ENCODE measurements at regions not wholly inside any gene's neighbourhood (a gene's known extent, or its start where the extent isn't known, plus 50 kb on each side); places are given as distances from the start of the nearest gene placed in this dataset.
"Not testable (repeated sequence)": the region's sequence is repeated elsewhere in the genome, so short reads cannot be mapped to it uniquely, and the experiment has no call there.

GRCh38 chr14:87407344-87407743 lies 585.6 kb downstream of the GALC start:
- no peak for DNase-seq

GRCh38 chr14:87405563-87405962 lies 587.4 kb downstream of the GALC start:
- no peak for DNase-seq

GRCh38 chr14:87397499-87397898 lies 595.5 kb downstream of the GALC start:
- DNase-seq = no peak

DNA sequence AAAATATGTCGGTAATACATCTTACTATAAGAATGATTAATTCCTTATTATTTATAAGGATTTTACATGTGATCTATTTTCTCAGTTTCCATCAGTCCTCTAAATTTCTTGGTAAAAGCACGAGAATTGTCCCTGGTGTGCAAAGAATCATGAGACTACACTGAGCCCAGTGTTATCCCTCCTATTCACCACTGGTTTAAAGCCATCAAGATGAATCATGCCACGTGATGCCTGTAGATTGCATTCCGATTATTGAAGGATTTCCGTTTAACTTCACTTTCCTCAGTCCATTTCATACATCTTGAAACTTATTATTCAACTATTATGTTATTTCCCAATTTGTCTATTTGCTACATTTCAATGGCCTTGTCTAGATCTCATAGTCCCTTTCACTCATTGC lies 601.9 kb downstream of the GALC start:
- DNase-seq = no peak

GRCh38 chr14:87388946-87389345 lies 604.0 kb downstream of the GALC start:
- no peak for DNase-seq

GRCh38 chr14:87387806-87388205 lies 605.2 kb downstream of the GALC start:
- DNase-seq = no peak

DNA sequence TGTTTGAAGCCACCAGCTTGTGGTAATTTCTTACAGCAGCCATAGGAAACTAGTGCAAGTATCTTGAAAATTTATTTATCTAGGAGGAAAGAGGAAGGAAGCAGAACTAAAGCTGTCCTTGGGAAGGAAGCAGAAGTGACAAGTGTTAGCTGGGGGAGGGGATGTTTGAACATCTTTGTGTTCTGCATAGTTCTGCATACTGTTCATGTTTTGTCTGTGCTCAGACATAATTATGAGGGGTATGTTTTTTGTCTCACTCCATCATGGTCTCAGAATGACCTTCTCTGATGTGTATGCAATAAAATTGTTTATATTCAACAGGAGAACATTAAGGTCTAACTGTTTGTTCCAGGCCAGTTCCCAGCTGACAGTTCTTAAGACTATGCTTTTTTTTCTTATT lies 606.5 kb downstream of the GALC start:
- DNase-seq = no peak

DNA sequence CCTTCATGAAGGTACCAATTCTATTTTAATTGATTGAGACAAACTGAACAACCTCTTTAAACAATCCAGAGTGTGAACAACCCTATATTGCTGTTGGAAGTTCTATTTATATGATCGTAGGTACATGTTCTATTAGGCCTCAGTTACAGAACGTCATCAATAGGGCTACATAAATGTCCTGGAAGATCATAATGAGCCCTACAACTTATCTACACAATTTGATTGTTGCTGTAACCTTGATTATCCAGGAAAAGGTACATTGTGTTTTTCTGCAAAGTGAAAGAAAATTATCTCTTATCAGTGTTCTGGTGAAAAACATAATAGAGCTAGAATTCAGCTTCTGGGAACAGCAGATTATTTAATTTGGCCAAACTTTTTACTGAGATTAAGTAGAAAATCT lies 612.9 kb downstream of the GALC start:
- DNase-seq = no peak

GRCh38 chr14:87368751-87369150 lies 624.2 kb downstream of the GALC start:
- no peak for DNase-seq

DNA sequence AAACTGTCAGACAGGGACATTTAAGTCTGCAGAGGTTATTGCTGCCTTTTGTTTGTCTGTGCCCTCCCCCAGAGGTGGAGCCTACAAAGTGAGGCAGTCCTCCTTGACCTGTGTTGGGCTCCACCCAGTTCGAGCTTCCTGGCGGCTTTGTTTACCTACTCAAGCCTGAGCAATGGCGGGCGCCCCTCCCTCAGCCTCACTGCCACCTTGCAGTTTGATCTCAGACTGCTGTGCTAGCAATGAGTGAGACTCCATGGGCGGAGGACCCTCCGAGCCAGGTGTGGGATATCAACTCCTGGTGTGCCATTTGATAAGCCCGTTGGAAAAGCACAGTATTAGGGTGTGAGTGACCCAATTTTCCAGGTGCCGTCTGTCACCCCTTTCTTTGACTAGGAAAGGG lies 632.7 kb downstream of the GALC start:
- not testable (repeated sequence) for DNase-seq

DNA sequence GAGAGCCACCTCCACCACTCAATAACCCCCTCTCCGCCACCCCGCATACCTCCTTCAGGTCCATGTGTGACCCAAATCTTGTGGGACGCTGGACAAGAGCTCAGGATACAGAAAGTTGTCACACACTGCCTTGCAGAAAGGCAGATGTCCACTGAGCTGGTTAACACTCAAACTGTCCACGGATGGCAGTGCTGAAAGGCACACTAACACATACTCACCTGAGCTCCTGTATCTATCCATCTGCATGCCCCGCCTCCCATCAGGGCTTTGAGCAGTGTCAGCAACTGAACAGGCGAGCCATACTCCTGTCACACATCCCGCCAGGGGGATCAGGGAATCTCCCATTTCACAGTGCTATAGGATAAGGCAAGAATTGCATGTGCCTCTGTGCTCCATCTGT lies 642.0 kb downstream of the GALC start:
- no peak for DNase-seq

DNA sequence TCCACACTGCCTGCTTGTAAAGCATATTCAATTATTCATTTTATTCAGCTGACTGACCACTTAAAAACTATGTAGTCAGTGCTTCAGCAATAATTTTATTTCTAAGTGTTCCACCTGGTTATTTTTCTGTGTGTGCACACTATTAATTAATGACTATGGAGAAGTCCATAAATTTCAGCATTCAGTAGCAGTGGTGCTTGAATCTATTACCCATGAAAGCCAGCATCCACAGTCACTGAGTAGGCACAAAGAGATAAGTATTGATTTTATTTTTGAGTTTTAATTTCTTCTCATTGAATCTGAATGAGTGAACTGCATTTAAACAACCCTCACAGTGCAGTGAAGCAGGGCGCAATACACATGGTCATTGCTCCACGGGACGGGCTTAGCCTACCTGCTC lies 643.1 kb downstream of the GALC start:
- no peak for DNase-seq

DNA sequence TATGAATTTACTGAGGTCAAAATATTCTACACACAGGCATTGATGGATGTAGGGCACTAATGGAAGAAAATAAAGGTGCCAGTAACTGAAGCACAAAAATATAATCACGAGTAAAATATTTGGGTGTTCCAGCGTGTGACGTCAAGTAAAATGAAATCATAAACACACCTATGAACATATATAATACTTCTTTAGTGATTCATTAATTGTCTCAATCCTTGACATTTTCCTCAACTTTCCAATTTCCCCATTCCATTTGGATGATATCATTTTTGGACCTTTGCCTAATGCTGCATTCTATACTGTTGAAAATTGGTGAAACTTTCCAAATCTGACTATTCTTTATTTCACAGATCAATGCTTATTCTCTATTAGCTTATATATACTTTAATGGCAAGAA lies 649.3 kb downstream of the GALC start:
- no peak for DNase-seq

- no peak for DNase-seq
Observed at GRCh38 chr14:87334997-87335685, 657.8 kb downstream of the GALC start.

GRCh38 chr14:87331991-87332390 lies 661.0 kb downstream of the GALC start:
- no peak for DNase-seq

GRCh38 chr14:87325741-87326140 lies 667.2 kb downstream of the GALC start:
- DNase-seq = no peak

- DNase-seq = no peak
Observed at GRCh38 chr14:87323191-87323590, 669.8 kb downstream of the GALC start.

GRCh38 chr14:87321548-87321947 lies 671.4 kb downstream of the GALC start:
- no peak for DNase-seq

GRCh38 chr14:87312894-87313205 lies 680.1 kb downstream of the GALC start:
- DNase-seq = no peak

GRCh38 chr14:87312169-87312893 lies 680.7 kb downstream of the GALC start:
- DNase-seq = no peak

DNA sequence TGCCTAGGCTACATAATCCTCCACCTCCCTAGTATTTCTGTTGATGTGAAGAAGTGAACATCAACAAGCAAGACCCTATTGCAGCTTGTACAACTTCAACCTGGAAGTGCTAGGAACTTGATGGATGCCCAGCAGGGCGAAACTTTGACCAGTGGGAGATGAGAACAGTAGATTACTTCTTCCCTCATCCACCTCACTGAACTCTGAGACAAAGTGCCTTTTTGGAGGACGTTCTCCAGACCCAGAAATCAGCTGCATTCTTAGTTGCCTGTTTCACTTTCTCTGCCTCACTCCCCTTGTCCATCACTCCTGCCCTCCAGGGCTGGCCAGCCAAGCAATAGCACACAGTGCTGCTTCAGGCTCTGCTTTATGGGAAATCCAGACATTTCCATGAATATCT lies 683.4 kb downstream of the GALC start:
- DNase-seq = no peak

GRCh38 chr14:87306409-87307168 lies 686.4 kb downstream of the GALC start:
- DNase-seq = no peak

DNA sequence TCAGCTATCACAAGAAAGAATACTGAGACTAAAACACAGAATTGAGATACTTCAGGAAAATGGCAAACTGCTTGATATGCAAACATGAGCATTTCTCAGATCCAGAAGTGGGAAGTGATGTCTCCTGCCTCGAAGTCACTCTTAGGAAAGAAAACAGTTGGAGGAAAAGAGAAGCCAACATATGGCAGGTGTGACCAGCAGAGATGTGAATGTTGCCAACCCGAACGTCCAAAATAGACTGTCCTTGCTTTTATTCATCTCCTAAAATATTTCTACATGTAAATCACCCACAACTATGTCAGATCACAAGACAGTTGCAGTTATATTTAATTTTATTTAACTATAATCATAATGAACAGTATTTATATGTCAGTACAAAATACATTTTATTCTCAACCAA lies 687.6 kb downstream of the GALC start:
- DNase-seq = no peak

GRCh38 chr14:87304404-87304803 lies 688.6 kb downstream of the GALC start:
- no peak for DNase-seq

Data from stimulated activated CD4-positive, alpha-beta T cell treated with anti-CD3 and anti-CD28 coated beads, Interleukin-12 subunit alpha, Interleukin-12 subunit beta, amount 100 ng/mL, for 4 hours (primary cell).